ENCODE measurements at regions not wholly inside any gene's neighbourhood (a gene's known extent, or its start where the extent isn't known, plus 50 kb on each side); places are given as distances from the start of the nearest gene placed in this dataset.
A peak's percentile ranks its signal among the peaks of the same experiment; 100 is the strongest.

DNA sequence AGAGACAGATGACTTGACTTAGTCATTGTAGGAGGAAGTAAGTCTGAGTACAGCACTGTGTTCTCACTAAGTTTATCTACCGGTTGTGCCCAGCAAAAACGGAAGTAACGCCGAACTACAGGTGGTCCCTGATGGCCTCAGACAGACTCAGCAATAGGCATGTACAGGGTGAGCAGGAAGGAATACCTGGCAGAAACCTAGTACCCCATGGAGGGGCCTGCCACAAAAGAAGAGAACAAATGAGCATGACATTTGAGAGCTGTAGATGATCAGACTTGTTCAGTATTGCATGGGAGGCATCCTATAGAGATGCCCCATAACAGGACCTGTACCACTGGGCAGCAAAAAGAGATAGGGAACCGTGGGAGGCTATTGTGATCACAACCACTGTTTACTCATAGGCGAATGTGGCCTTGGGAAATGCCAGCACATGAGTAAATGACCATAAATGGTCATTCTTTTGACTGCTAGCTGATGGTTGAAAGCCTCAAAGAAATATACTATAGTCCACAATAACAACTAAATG lies 106.4 kb upstream of the TAB2 start:
- peak in 1 of 2 donors; percentile 35 for DNase-seq
- H3K27ac Mint-ChIP-seq: peak overlapping the region; percentile 92 to 93
- H3K4me1 Mint-ChIP-seq: peaks cover 5% of the 10 kb centered on the region
- no peaks in the 10 kb centered on the region for H3K27me3 Mint-ChIP-seq
- ATAC-seq: peak; percentile 69
- peak overlapping the region; percentile 62 to 67 for H3K4me3 Mint-ChIP-seq
- H3K9me3 Mint-ChIP-seq: peaks cover 0 to 4% of the 10 kb centered on the region in 2 donors

DNA sequence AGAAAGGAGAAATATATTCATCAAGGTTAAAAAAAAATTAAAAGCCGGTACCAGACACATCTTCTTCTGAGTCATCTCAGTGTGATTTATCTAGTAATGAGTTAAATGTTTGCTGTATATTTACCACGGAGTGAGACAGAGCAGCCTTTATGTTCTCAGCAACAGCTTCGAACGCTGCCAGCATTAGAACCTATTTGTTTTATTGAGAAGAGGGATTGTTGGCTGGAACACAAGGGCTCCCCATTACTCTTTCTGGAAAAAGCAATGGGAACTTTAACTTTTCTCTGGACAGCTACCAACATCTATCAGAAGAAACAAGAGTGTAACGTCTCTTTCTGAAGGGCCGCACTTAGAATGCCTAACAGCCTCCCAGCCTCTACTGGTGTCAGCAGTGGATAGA lies 105.3 kb upstream of the TAB2 start:
- DNase-seq: no peak
- no peaks in the 10 kb centered on the region for H3K27me3 Mint-ChIP-seq
- H3K9me3 Mint-ChIP-seq: peaks cover 0 to 4% of the 10 kb centered on the region in 2 donors
- peak; percentile 54 for ATAC-seq
- H3K27ac Mint-ChIP-seq: peak overlapping the region in 1 of 2 donors; percentile 77
- peaks cover 14% of the 10 kb centered on the region for H3K4me1 Mint-ChIP-seq
- H3K4me3 Mint-ChIP-seq: no peak overlapping the region

DNA sequence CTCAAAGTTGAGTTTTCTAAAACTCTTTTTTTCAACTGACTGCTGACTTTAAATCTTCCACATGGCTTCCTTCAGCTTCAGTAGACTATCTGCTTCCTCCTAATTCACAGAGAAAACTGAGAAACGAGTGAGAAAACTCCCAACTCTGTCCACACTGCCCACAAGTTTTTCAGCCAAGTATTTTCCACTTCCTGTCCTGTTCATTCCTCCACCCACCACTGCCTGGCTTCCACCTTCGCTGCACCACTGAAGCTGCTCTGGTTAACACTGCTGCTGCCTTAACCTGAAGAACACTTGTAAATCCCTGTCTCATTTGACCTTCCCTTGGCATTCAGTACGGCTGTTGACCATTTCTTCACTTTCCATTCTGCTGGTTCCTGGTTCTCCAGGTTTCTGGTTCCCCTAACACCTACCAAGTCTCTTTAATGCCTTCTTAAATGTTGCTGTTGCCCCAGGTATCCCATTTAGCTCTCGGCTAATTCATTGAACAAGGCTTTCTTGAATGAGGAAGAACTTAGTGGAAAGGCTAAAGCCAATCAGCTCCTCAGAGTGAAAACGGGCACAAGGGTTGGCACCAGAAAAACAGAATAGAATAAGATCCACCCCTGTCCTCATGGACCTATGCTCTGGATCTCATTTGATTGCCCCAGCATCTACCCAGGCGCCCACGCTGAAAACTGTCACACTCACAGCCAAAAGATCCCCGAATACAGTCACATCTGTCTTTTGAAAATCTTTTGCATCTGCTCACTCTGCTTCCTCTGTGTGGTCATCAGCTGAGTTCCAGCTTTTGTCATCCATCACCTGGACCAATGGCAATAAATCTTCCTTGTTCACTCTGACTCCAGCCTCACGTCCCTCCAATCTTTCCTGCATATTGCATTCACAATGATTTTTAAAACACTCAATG lies 104.4 kb upstream of the TAB2 start:
- ATAC-seq (peak; percentile 60), DNase-seq (peak in 1 of 2 donors; percentile 47)
- Mint-ChIP-seq H3K9me3 (peaks cover 0 to 4% of the 10 kb centered on the region in 2 donors), H3K4me1 (peaks cover 17% of the 10 kb centered on the region), H3K27ac (no peak overlapping the region), H3K4me3 (no peak overlapping the region), H3K27me3 (no peaks in the 10 kb centered on the region)

DNA sequence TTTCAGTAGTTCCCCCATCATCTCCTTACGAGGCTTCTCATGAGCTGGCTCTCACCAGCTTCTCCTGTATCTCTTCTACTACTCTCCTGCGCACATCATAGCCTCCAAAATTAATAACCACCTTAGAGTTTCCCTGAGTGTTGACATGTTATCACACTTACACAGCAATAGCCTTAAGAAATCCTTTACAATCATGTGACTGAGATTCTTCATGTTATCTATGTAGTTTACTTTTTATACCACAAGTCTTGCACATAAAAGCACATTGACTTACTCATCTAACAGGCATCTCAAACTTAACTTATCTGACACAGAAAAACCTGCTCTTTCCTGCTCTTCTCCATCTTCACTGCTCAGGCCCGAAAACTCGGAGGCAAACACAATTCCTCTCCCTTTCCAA lies 103.7 kb upstream of the TAB2 start:
- H3K9me3 Mint-ChIP-seq: peaks cover 0 to 4% of the 10 kb centered on the region in 2 donors
- ATAC-seq: peak; percentile 14

DNA sequence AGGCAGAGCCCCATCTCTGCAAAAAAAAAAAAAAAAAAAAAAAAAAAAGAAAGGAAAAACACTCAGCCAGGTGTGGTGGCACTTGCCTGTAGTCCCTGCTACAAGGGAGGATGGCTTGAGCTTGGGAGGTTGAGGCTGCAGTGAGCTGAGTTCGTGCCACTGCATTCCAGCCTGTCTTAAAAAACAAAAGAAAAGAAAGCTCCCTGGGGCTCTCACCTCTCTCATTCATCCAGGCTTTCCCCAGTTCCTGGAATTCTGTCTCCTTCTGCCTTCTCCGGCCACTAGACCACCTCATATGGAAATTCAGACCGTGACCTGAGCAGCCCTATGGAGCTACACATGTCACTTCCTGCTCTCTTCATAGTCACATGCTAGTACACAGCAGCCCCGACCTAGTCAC lies 101.1 kb upstream of the TAB2 start:
- Mint-ChIP-seq H3K4me3 (no peak overlapping the region), H3K9me3 (peaks cover 0 to 3% of the 10 kb centered on the region in 2 donors), H3K4me1 (peaks cover 24% of the 10 kb centered on the region), H3K27ac (peak overlapping the region; percentile 15 to 71), H3K27me3 (no peaks in the 10 kb centered on the region)
- ATAC-seq (no peak), DNase-seq (no peak)

More for the DNA sequence above, 103.7 kb upstream of the TAB2 start:
- H3K4me1 Mint-ChIP-seq: peaks cover 23% of the 10 kb centered on the region
- no peak overlapping the region for H3K27ac Mint-ChIP-seq
- no peak for DNase-seq
- no peak overlapping the region for H3K4me3 Mint-ChIP-seq
- no peaks in the 10 kb centered on the region for H3K27me3 Mint-ChIP-seq

DNA sequence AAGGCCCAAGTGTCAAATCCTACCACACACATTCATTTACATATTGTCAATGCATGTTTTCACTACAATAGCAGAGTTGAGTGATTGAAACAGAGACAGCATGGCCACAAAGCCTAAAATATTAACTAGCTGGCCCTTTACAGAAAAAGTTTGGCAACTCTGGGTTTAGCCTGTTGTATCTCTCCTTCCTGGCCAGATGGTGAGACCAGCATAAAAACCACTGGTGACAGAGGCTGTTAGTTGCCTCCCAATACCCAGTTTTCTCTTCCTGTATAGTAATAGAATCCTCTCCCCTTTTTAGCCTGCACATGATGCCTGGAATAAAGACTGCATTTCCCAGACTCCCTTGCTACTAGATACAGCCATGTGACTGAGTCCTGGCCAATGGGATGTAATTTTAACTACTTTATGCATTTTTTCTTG lies 100.0 kb upstream of the TAB2 start:
- no peaks in the 10 kb centered on the region for H3K27me3 Mint-ChIP-seq
- no peak overlapping the region for H3K4me3 Mint-ChIP-seq
- H3K27ac Mint-ChIP-seq: no peak overlapping the region
- DNase-seq (no peak), ATAC-seq (peak; percentile 30)
- H3K4me1 Mint-ChIP-seq: peaks cover 24% of the 10 kb centered on the region
- peaks cover 0 to 6% of the 10 kb centered on the region in 2 donors for H3K9me3 Mint-ChIP-seq

DNA sequence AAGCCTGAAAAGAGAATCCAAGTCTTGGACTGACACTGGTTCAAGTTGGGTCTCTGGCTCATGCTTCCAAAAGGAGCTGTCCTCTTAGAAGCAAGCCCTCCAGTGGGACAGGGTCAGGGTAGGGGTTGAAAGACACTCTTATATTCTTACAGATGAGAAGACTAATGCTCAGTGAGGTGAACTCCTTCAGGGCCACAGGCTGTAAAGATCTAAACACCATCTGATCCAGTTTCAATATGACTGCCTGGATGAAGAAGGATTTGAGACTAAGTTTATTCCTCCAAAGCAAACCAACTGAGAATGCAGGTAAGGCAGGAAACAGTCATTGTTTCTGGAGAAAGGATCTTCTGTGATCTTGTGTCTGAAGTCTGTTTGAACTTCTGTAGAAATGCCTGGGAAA lies 99.0 kb upstream of the TAB2 start:
- peaks cover 0 to 6% of the 10 kb centered on the region in 2 donors for H3K9me3 Mint-ChIP-seq

DNA sequence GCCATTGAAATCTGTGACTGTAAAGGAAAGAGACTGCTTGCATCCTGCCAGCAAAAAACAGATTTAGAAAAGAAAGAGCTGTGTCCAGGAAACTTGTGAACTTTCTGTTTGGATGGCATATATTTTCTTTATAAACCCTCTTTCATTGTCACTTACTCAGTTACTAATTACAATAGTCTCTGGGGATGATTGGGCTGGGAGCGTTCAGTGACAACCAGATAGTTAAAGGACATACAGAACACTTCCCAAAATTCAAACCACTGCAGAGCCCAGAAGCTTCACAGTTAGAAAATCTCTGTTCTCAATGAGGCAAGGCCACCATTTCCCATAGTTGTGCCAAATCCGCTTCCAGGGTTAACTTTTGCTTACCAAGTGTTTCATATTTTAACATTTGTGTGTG lies 98.6 kb upstream of the TAB2 start:
- no peak for DNase-seq
- no peak for ATAC-seq
- H3K27ac Mint-ChIP-seq: no peak overlapping the region
- H3K4me1 Mint-ChIP-seq: peaks cover 32% of the 10 kb centered on the region
- H3K9me3 Mint-ChIP-seq: peaks cover 0 to 6% of the 10 kb centered on the region in 2 donors
- H3K4me3 Mint-ChIP-seq: no peak overlapping the region
- H3K27me3 Mint-ChIP-seq: no peaks in the 10 kb centered on the region

More for the DNA sequence above, 99.0 kb upstream of the TAB2 start:
- DNase-seq (no peak), ATAC-seq (peak; percentile 62)
- Mint-ChIP-seq H3K27ac (no peak overlapping the region), H3K4me3 (peak overlapping the region in 1 of 2 donors; percentile 17), H3K4me1 (peaks cover 28% of the 10 kb centered on the region), H3K27me3 (no peaks in the 10 kb centered on the region)

DNA sequence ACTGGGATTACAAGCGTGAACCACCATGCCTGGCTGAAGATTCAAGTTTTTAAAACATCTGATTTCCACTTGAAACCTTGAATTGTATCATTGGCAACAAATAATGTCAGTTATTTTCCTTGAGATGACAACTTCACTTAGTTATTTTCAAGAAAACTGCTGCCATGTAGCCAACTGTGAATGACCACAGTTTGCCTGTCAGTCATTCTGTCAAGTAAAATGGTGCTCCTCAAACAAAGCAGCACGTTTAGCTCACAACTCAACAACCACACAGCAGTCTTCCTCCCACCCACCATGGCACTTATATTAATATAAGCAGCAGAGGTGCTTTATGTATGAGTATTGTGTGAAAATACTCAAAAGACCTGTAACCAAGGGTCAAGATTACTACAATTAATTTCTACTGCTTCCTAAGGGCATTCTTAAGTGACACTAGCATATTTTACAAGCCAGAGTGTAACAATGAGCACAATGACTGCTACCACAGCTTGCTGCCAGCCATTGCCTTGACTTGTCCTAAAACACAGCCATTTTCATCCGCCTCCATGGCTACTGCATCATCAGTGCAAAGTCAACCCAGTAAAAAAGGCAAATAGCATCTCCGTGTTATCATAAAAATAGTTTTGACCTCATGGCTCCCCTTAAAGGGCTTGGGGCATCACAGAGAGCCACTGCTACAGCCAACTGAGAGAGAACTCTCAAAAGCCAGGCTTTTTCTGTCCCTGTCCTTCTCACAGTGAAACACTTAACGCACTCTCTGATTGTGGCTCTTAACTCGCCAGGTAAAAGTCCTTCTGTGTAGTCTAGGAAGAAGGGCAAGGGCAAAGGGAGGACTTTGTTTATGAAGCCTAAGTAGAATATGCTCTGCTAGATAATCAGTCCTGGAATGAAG lies 96.4 kb upstream of the TAB2 start:
- H3K9me3 Mint-ChIP-seq: peaks cover 0 to 6% of the 10 kb centered on the region in 2 donors
- ATAC-seq: no peak
- no peaks in the 10 kb centered on the region for H3K27me3 Mint-ChIP-seq
- no peak overlapping the region for H3K4me3 Mint-ChIP-seq
- H3K27ac Mint-ChIP-seq: no peak overlapping the region
- no peak for DNase-seq
- H3K4me1 Mint-ChIP-seq: peaks cover 39% of the 10 kb centered on the region

DNA sequence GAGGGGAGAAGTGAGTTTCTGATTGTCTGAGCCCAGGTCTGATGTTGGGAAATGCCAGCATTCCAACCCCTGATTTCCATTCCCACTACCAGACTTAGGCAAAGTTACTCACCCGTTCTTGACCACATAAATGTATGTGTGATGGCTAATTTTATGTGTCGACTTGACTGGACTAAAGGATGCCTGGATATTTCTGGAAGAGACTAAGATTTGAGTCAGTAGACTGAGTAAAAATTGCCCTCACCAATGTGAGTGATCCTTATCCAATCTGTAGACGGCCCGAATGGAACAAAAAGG lies 95.8 kb upstream of the TAB2 start:
- ATAC-seq (no peak), DNase-seq (no peak)
- no peaks in the 10 kb centered on the region for H3K27me3 Mint-ChIP-seq
- peaks cover 40% of the 10 kb centered on the region for H3K4me1 Mint-ChIP-seq
- peaks cover 0 to 6% of the 10 kb centered on the region in 2 donors for H3K9me3 Mint-ChIP-seq
- H3K27ac Mint-ChIP-seq: no peak overlapping the region
- H3K4me3 Mint-ChIP-seq: no peak overlapping the region

DNA sequence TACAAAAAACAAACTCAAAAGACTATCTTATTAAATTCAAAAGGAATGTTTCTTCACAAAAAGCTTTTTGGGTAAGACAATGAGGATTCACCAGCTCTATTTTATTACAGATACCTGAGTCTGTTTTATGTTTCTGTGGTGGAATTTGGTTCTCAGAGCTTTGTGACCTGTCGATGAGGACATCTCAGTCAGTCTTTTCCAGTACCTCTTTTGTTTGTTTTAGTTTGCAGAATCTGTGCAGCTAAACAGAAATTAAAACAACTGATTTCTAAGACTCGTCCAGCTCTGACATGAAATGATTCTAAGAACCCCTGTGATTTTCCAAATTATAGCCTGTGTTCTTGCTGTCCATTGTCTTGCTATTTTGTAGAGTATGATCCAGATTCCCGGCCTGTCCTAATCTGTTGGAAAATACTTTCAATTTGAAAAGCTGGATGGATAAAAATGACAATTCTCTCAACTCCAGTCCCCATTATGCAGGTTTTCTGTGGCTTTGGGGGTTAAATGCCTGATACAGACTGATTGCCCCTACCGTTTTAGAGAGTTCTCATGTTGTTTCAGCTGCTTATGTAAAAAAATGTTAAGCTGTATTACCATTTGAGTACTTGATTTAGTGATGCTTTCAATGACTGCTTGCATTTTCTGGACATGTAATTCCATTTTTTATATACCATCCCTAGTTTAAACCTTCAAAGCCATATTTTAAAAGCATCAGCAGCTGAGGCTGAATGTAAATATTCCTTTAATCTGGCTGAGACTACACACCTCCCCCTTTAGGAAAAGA lies 94.2 kb upstream of the TAB2 start:
- H3K27ac Mint-ChIP-seq: no peak overlapping the region
- DNase-seq: no peak
- H3K9me3 Mint-ChIP-seq: peaks cover 0 to 6% of the 10 kb centered on the region in 2 donors
- no peak for ATAC-seq
- peaks cover 31% of the 10 kb centered on the region for H3K4me1 Mint-ChIP-seq
- no peaks in the 10 kb centered on the region for H3K27me3 Mint-ChIP-seq
- no peak overlapping the region for H3K4me3 Mint-ChIP-seq

DNA sequence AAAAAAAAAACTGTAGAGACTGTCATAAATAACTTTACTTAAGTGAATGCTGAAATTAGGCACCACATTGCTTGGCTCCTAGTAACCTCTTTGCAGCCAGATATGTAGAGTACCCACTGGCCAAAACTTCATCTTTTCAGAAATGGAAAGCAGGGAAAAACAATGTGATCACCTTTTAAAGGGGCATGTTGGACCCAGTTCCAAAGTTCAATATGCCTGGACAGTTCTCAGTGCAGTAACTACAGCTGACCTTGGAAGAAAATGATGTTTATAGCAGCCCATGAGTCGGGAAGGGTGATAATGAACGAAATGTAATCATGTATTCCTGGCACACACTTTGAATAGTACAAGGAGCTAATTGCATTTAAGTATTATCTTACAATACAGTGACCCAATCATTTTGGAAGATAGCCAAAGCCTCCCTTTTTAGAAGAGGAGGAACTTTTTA lies 93.6 kb upstream of the TAB2 start:
- no peak for DNase-seq
- Mint-ChIP-seq H3K27me3 (no peaks in the 10 kb centered on the region), H3K4me1 (peaks cover 25% of the 10 kb centered on the region), H3K9me3 (peaks cover 0 to 6% of the 10 kb centered on the region in 2 donors), H3K4me3 (no peak overlapping the region), H3K27ac (no peak overlapping the region)
- ATAC-seq: no peak

DNA sequence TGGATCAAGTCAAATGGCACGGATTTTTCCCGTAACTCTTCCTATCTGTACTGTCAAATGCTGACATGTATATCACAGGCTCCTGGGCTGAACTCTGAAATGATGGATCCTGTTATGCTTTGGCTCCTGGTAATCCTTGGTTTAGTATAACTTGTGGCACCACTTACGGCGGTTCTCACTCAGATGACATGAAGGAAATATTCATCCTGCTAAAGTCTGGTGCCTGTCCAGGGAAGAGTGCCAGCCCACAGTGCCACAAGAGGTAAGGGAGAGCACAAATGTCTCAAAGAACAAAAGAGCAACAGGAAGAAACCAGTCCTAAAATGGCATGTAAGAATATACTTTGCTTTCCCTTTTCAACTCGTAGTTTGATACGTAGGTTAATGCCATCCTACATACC lies 93.1 kb upstream of the TAB2 start:
- peaks cover 25% of the 10 kb centered on the region for H3K4me1 Mint-ChIP-seq
- H3K4me3 Mint-ChIP-seq: peak overlapping the region in 1 of 2 donors; percentile 25
- H3K27ac Mint-ChIP-seq: no peak overlapping the region
- H3K27me3 Mint-ChIP-seq: no peaks in the 10 kb centered on the region
- H3K9me3 Mint-ChIP-seq: peaks cover 0 to 6% of the 10 kb centered on the region in 2 donors
- no peak for DNase-seq
- no peak for ATAC-seq

DNA sequence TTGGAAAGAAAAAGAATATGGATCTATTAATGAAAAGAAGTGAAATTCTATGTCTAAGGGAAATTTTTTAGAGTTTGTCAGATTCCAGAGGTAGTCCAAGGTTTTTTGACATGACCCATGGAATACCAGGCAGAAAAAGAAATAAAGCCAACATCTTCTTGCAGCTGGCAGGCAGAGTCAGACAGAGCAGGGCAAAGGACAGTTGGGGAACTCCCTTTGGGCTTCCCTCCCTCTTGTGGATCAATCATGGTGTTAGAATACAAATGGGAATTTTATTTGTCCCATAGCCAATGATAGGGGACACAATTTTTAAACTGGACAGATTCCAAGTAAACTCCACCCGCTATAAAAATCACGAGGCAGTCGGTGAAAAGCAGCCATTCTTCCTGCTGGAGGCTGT lies 92.1 kb upstream of the TAB2 start:
- ATAC-seq: no peak
- Mint-ChIP-seq H3K9me3 (peaks cover 0 to 6% of the 10 kb centered on the region in 2 donors), H3K27ac (no peak overlapping the region), H3K4me3 (no peak overlapping the region), H3K27me3 (no peaks in the 10 kb centered on the region), H3K4me1 (peaks cover 25% of the 10 kb centered on the region)
- no peak for DNase-seq

DNA sequence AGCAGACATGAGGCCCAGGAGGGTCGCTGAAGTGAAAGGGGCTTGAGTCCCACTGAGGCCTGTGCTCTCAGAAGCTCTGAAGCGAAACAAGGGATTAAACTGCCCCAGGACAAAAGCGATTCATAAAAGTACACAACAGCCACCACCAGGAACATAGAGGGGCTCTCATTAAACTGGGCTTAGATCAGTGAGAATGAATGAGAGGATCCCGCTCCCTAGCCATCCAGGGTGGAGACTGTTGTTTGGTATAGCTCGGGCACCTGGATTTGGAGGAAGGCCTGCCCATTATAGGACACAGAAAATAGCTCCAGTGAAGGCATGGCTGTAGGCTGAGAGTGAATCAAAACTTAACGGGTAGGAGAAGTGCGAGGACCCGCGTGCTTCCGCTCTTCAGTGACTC lies 91.6 kb upstream of the TAB2 start:
- Mint-ChIP-seq H3K4me1 (peaks cover 28% of the 10 kb centered on the region), H3K27me3 (no peaks in the 10 kb centered on the region), H3K9me3 (peaks cover 0 to 6% of the 10 kb centered on the region in 2 donors), H3K4me3 (no peak overlapping the region), H3K27ac (no peak overlapping the region)
- no peak for ATAC-seq
- no peak for DNase-seq

All from stimulated activated naive CD8-positive, alpha-beta T cell treated with anti-CD3 and anti-CD28 coated beads, Interleukin-15, amount 100 ng/mL, for 72 hours (primary cell).